HG02763 (cell line): ENCODE measurements at regions not wholly inside any gene's neighbourhood (a gene's known extent, or its start where the extent isn't known, plus 50 kb on each side); places are given as distances from the start of the nearest gene placed in this dataset.

Experiments
- ATAC-seq: cut with Tn5 transposase; IDR thresholded peaks from one replicate; pipeline ENCODE4 v1.9.1; 2021; ENCODE audit warnings: mild to moderate bottlenecking, moderate library complexity; ENCODE audit not compliant: unreplicated experiment

DNA sequence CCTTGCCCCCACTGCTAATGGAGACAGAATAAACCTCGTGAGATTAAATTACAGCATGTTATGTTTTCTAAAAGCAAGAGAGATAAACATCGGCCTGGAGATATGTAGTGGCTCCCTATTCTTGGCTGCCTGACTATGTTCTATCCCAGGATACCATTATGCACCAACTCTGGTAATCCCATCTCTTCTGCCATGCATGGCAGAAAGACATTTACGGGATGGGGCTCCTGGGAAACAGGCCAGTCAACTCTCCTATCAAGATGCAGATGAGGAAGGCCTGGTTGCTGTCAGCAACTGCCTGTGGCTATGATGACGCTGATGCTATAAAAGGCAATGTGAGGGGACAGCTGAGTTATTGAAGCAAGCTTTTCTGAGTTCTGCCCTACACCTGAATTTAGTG is 166.2 kb upstream of the VCX3A start:
- ATAC-seq: no peak

DNA sequence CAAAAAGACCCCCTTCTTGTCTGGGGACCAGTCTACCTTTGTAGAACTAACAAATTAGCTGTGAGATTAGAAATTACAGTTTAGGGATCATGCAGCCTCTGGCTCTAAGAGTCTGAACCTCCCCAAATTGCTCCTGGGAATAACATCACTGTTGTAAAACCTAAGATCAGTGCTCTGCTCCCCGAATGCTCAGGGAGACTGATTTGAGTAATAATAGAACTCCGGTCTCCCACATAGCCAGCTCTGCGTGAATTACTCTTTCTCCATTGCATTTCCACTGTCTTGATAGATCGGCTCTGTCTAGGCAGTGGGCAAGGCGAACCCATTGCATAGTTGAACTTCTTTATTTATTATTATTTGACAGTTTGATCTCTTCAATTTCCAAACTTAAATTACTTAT is 160.8 kb upstream of the VCX3A start:
- no peak for ATAC-seq

DNA sequence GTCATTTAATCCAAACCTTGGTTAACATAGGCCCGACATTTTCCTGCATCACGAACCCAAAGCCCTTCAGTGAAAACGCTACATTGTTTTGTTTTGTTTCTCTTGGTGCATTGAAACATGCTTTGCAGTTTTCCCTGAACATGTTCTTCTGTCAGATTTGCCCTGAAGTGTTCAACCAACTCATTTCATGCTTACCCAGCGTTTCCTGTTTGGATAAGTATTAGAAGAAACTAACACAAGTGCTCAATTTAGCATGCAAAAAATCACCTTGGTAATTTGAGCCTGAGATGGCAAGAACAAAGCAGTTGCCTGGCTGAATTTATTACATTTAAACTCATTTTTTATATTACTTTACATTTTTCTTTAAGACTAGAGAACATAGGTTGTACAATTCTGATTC is 160.1 kb upstream of the VCX3A start:
- no peak for ATAC-seq

DNA sequence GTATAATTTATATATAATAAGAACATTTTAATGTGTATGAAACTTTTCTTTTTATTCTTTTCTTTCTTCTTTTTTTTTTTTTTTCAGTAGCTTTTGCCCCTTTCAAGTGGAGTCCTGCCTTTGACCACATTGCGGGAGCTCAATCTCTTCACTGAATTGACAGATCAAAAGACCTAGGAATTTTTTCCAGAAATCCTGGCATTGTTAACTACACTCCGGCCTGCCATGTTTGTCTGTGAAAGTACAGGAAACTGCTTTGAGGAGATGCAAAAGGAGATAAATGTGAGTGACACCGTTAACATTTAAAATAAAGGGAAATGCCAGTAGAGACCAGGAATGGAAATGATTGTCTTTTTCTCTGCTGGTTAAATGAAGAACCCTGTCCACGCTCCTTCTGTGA is 159.3 kb upstream of the VCX3A start:
- no peak for ATAC-seq

DNA sequence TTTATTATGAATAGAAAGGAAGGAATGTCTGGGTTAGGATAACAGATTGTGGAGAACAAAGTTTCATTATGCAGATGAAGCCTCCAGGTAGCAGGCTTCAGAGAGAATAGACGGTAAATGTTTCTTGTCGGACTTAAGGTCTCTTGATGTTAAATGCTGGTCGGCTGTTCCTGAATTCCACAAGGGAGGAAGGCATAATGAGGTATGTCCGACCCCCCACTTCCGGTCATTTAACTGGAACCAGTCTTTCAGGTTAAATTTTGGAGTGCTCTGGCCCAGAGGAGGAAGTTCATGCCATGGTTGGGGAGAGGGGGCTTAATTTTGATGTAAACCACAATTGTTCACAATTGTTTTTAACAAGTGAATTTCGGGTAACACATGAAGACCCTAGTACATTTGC is 158.1 kb upstream of the VCX3A start:
- no peak for ATAC-seq

DNA sequence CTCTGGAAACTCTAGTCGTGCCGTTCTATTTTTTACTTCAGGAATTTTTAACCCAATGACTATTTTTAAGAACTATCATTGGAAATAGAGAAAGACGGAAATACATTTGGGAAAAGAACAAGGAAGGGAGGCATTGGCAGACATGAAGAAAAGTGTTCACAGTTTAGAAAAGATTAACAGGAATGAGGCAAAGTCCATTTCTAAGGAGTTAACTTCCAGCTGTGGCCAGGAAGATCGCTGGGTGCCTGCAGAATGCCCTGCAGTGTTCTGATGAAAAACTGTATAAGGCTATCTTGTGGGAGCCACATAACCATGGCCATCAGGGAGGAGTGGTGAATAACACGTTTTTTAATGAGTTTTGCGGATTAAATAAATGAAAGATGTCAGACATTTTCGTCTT is 150.6 kb upstream of the VCX3A start:
- ATAC-seq: no peak

DNA sequence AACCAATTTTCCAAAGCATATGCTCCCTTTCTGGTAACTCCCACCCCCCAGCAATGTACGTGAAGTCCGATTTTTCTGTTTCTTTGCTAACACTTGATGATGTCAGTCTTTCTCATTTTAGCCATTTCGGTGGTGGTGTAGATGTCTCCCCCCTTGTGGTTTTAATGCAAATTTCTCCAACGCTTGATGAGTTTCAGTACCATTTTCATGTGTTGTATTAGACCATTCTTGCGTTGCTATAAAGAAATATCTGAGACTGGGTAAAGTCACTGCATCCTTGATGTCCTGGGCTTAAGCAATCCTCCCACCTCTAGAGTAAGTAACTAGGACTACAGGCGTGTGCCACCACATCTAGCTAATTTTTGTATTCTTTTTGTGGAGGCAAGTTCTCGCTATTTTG is 148.4 kb upstream of the VCX3A start:
- ATAC-seq: no peak

DNA sequence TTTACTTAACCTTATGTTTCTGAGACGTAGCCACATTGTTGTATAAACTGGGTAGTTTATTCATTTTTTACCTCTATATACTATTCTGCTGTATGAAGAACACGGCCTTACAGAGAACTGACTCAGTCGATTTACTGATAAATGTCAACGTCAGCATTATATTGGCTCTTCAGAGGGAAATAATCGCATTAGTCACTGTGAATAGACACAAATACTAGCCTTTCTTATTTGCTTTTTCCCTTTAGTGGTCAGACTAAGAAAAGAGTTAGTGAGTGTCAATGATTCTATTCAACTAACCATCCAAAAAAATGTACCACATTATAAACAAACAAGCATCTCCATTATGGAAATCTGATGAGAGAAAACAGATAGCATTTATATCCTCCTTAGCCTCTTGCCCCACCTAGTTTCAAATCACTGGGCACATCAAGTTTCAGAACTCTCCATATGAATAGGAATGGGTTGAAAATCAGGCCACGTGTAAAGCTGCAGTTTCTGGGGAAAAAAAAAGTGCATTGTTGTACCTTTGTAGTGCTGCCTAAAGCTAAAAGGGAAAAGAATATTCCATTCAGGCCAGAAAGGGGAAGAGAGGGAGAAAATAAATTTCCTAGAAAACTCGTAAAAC is 146.7 kb upstream of the VCX3A start:
- ATAC-seq: no peak

DNA sequence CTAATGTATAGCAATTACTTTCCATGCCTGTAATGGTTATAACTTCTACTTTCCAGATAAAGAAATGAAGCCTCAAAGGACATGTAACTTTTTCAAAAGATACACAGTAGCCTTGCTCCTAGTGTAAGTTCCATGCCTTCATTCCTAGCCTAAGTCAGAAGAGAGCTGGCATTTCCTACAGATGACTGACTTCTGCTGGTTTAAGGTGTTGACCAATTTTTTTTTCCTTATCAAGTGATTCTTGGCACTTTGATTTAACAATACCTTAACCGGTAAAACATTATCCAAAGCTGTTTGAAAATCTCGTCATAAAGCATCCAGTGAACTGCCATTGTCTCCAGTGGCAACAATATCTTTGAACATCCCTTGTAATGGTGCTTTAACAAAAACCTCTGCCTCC is 145.1 kb upstream of the VCX3A start:
- ATAC-seq: no peak

DNA sequence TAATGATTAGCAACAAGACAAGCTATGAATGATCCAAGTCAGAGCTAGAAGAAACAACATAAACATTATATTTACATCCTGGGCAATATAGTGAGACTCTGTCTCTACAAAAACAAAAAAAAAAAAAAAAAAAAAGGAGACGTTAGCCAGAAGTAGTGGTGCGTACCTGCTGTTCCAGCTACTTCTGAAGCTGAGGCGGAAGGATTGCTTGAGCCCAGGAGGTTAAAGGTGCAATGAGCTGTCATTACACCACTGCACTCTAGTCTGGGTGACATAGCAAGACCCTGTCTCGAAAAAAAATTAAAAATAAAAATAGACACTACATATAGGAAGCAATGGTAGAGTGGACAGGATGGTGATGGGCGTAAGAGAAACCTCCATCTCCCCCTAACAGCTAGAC is 144.6 kb upstream of the VCX3A start:
- ATAC-seq: no peak

DNA sequence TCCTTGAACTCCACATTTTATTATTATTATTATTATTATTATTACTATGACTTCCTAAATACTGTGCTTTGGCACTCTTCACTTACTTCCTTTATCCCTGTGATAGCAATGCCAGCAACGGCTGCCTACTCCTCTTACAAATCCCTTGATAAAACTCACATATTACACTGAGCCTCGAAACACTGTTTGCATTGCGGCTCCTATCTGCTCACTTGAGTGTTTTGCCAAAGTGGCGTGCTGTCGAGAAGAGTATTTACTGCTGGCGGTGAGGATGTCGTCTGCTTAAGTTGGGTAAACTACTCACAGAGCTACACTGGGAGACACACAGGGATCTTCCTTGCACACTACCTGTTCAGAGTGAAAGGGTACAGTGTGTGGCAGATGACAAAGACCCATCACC is 143.4 kb upstream of the VCX3A start:
- no peak for ATAC-seq

DNA sequence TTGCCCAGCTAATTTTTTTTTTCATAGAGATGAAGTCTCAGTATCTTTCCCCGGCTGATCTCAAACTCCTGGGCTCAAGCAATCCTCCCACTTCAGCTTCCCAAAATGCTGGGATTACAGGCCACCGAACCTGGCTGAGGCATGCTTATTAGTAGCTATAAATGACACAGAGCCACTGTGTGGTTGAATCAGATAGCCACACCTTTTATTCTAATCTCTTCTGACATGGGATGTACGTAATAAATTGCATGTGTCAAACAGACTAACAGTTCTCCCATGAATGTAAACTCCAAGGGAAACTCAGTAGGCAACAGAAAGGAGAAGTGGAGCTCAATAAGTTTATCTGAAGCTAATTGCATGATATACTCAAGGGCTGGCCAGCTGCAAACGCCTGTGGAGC is 139.8 kb upstream of the VCX3A start:
- ATAC-seq: no peak

DNA sequence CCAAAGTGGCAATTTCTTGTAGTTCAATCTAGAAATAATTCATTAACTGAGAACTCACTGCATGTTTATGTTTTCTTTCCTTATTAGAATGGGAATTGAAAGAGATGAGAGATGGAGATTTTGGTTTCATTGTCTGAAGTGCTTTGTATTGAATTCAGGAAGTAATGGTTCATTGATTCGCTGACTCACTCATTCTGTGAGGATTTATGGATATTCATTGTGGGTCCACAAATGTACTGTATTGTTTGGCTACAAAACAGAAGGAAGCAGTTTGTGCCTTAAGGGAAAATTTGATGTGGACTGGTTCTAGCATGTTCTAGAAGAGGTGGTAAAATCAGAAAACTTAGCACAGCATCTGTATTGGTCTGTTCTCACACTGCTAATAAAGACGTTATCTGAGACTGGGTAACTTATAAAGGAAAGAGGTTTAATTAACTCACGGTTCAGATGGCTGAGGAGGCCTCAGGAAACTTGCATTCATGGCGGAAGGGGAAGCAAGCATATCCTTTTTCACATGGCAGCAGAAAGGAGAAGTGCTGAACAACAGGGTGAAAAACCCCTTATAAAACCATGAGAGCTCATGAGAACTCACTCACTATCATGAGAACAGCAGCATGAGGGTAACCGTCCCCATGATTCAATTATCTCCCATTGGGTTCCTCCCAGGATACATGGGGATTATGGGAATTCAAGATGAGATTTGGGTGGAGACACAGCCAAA is 132.3 kb upstream of the VCX3A start:
- no peak for ATAC-seq

DNA sequence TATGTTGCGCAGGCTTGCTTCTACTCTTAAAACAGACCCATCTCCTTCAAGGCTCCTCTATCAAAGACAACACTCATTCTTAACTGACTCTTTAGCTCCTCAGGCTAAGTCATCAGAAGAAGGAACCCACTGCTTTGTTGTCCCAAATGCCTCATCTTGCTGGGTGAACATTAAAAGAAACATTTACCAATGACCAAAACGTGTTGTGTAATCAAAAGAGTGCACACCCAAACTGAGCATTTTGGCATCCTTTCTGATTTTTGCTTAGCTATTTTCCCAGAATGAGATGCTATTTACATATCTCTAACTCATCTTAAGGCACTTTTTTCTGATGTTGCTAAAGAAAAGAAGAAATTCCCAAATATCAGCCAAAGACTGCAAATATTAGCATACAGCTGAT is 131.7 kb upstream of the VCX3A start:
- ATAC-seq: no peak

DNA sequence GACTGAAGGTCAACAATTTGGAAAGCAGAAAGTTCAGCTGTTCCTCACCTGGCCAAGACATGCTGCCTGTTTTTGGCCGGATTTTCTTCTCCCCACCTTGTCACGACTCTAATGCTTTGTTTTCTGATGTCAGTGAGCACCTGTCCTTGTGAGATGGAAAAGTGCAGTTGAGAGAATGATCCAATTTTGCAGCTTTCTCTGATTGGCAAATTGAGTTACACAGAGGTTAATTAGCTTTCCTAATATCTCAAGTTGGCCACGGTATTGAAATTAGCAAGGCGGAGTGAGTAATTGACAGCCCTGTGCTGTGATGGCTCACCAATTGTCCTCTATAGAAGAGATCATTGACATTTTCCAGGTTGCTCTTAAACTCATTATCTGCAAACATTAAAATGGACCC is 126.8 kb upstream of the VCX3A start:
- ATAC-seq: no peak

DNA sequence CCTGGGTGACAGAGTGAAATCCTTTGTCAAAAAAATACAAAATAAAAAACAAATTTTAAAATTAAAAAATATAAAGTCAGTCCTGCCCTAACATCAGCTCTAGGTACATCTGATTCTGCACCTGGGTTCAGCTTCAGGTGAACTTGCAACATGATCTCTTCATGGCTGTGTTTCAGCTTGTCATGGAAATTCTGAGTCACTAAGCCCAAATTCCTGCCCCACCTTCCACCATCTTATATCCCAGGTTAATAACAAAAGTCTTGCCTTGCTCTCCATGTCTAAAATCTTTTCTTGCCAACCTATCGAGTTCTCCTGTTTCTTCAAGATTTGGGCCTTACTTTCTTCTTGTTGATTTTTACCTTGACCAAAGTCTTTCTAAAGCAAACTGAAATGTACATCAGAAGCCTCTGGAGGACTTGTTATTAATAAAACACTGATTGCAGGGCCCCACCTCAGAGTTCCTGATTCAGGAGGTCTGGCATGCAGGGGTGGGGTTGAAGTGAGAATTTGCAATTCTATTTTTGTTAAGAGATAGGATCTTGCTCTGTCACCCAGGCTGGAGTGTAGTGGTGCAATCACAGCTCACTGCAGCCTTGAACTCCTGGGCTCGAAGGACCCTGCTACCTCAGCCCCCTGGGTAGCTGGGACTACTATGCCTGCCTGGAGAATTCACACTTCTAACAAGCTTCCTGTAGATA is 125.8 kb upstream of the VCX3A start:
- no peak for ATAC-seq

DNA sequence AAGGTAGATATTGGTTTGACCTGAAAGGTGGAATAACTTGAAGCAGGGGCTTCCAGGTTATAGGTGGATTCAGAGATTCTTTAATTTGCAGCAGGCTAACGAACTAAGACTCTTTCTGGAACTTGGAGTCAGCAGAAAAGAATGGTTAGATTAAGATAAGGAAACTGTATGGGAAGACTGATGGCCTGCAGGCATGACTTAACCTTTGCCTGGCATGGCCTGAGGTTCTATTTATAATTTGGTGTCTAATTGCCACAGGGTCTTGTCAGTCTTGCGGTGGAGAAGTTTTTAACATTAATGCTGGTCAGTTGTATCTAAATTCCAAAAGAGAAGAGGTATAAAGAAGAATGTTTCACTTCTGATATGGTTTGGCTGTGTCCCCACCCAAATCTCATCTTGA is 110.3 kb upstream of the VCX3A start:
- ATAC-seq: no peak

DNA sequence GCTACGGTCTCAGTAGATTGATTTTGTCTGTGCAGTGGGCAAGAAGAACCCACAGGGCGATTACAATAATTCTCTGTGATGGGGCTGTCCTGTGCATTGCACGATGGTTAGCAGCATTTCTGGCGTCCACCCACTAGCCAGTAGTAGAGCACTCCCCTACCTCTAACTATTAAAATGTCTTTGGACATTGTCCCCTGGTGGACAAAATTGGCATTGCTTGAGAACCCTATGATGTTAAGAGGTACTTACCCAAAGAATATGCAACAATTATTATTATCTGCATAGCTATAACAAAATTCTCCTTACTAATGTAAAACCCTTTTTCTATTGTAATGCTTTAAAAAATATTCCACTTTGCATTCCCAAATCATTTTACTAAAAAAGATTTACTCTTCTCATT is 109.5 kb upstream of the VCX3A start:
- no peak for ATAC-seq

DNA sequence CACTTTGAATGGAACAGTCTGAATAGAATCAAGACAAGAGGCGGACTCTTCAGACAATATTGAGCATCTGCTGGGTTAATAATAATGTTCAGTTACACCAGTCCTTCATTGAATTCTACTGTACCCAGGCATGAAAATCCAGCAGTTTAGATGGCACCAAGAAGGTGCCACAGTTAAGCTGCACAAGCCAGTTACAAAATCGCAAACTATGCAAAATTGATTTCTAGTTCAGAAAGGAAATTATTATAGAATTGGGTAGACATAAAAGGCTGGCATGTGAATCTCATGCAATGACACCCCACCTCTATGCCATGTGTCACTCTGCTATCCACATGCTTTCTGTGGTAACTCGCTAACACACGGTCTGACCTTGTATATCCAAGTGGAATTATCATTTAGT is 105.8 kb upstream of the VCX3A start:
- ATAC-seq: no peak

DNA sequence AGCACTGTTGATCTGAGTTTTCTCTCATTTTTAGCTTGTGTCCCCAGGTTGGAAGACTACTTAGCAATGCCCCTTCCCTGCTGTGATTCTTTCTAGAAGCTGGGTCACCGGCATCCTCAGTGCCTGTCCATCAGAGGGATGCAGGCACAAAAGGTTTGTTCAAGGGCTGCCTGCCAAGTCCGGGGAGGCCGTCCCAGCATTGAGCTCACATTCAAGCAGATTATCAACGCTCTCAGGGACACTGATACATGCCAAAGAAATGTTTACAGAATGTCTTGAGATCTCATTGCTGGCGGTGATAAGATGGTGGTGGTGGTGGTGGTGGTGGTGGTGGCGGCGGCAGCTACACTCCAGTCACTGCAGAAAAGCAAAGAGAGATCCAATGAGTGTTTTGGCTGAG is 79.6 kb upstream of the VCX3A start:
- no peak for ATAC-seq

DNA sequence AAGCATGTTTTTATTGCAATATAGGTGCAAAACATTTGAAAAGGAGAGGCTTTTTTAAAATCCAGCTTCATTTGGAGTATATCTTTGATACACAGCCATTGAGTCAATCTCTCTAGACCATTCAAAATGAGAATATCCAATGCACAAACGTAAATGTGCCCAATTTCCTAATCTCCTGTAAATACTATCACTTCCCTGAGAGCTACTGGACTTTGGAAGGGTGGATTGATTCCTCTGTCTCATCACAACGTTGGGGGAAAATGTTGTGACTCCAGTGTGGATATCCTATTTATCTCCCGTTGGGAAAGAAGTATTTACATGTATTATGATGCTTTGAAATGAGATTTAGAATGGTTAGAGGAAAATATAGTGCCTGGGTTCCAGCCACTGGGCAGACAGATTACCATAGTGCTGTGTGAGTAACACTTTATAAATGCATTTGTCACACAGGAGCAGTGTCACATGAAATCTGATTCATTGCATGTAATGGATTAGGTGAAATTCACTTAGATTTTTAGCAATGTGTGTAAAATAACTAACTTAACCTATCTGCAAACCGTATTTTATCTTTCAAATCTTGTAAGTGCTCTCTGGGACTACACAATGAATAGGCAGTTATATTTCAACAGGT is 64.4 kb upstream of the VCX3A start:
- no peak for ATAC-seq
